GM12873 (cell line): ENCODE measurements at regions not wholly inside any gene's neighbourhood (a gene's known extent, or its start where the extent isn't known, plus 50 kb on each side); places are given as distances from the start of the nearest gene placed in this dataset.
A peak's percentile ranks its signal among the peaks of the same experiment; 100 is the strongest.

Experiments
- TF ChIP-seq, protein P1 (sequence below): IDR thresholded peaks from 2 replicates; pipeline ENCODE4 v1.5.1; 2012; ENCODE audit warnings: low read depth, mild to moderate bottlenecking, moderate library complexity, low read length, control low read depth; ENCODE audit not compliant: insufficient read depth; ENCODE audit errors: missing control alignments

DNA sequence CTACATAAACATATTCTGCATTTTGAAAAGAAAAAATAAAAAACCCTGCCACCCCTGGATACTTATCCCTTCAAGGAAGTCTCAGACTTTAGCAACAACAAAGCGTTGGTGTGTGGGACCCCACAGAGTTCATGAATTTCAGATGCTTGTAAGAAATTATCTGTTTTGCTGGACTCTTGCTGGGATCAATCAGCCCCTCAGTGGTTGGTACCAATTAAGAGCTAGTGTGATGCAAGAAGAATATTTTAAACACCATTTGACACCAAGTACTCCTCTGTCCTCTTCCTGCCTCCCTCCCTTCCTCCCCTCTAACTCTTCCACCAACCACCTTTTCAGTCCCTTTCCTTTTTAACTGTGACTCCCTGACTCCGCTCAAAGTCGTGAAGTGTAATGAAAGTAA, 51.5 kb downstream of the SST start:
- TF ChIP-seq, protein P1, sequence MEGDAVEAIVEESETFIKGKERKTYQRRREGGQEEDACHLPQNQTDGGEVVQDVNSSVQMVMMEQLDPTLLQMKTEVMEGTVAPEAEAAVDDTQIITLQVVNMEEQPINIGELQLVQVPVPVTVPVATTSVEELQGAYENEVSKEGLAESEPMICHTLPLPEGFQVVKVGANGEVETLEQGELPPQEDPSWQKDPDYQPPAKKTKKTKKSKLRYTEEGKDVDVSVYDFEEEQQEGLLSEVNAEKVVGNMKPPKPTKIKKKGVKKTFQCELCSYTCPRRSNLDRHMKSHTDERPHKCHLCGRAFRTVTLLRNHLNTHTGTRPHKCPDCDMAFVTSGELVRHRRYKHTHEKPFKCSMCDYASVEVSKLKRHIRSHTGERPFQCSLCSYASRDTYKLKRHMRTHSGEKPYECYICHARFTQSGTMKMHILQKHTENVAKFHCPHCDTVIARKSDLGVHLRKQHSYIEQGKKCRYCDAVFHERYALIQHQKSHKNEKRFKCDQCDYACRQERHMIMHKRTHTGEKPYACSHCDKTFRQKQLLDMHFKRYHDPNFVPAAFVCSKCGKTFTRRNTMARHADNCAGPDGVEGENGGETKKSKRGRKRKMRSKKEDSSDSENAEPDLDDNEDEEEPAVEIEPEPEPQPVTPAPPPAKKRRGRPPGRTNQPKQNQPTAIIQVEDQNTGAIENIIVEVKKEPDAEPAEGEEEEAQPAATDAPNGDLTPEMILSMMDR, result no peak

DNA sequence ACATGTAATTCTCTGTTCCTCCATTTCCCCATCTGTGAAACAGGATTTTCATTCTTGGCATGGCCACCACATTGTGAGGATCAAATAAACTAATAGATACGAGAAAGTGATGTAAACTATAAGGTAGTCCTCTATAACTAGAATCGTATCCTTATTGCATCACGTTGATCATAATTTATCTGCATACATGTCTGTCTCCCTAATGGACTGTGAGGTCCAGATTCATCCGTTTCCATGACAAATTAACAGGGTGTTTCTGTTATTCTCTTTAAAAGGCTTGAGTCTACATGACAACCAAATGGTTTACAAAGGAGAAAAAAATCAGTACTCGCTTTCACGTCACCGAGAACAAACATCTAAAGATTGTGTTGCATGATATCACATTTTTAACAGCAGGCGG, 53.0 kb downstream of the SST start:
- TF ChIP-seq, protein P1, result no peak

- TF ChIP-seq, protein P1, result peak; percentile 76
Measured at GRCh38 chr3:187616307-187616972, 53.8 kb downstream of the SST start.

- TF ChIP-seq, protein P1, result no peak
Measured at GRCh38 chr3:187615630-187616029, 54.6 kb downstream of the SST start.

- TF ChIP-seq, protein P1, result no peak
Measured at GRCh38 chr3:187612656-187613055, 57.5 kb downstream of the SST start.

DNA sequence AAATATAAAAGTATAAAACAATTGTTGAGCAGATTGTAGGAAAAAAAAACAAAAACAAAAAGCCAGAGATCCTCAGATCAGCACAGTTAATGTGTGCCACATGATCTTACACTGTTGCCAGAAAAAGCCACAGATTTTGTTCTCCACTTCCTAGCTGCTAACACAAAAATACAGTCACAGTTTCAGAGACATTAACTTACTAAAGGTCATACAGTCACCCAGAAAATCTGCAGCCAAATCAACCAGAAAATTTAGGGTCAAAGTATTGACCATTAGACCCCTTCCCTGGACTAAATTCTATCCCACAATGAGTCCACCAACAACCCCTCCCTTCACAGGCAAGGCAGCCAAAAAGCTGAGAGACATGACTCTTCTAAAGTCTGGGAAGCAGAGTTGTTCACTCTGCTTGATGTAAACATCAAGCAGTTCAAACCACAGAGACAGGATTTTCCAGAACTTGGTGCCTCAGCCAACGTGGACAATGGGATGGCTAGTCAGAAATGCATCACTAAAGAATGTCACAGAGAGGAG, 59.1 kb downstream of the SST start:
- TF ChIP-seq, protein P1, result no peak

- TF ChIP-seq, protein P1, result no peak
Measured at GRCh38 chr3:187594272-187594671, 75.9 kb downstream of the SST start.

- TF ChIP-seq, protein P1, result no peak
Measured at GRCh38 chr3:187593451-187593850, 76.7 kb downstream of the SST start.
